ENCODE measurements at regions not wholly inside any gene's neighbourhood (a gene's known extent, or its start where the extent isn't known, plus 50 kb on each side); places are given as distances from the start of the nearest gene placed in this dataset.

GRCh38 chr11:15889363-15890030, 466.8 kb downstream of the SOX6 start:
- DNase-seq: no peak

- no peak for DNase-seq
Observed at GRCh38 chr11:15890031-15890713, 466.2 kb downstream of the SOX6 start.

- DNase-seq: no peak
Observed at GRCh38 chr11:15893080-15893492, 463.3 kb downstream of the SOX6 start.

GRCh38 chr11:15896026-15896425, 460.3 kb downstream of the SOX6 start:
- no peak for DNase-seq

DNA sequence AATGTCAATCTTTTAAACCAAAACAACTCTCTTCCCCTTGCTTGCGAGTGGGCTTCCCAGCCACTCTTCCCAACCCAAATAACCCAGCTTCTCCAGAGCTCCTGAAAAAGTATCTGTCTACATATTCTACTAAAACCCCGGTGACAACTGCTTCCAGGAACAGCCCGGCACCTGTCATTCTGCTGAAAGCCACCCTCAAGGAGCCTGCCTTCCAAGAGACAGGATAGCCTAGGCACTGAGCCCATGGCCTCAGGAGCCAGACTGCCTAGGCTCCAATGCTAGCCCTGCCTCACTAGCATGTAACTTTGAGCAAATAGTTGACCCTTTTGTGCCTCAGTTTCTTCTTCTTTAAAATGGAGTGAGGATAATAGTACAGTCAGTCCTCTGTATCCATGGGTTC, 459.8 kb downstream of the SOX6 start:
- DNase-seq: no peak

- DNase-seq: peak; percentile 18
Observed at GRCh38 chr11:15897211-15897960, 459.0 kb downstream of the SOX6 start.

GRCh38 chr11:15901054-15901453, 455.3 kb downstream of the SOX6 start:
- DNase-seq: no peak

GRCh38 chr11:15901790-15902189, 454.6 kb downstream of the SOX6 start:
- DNase-seq: no peak

DNA sequence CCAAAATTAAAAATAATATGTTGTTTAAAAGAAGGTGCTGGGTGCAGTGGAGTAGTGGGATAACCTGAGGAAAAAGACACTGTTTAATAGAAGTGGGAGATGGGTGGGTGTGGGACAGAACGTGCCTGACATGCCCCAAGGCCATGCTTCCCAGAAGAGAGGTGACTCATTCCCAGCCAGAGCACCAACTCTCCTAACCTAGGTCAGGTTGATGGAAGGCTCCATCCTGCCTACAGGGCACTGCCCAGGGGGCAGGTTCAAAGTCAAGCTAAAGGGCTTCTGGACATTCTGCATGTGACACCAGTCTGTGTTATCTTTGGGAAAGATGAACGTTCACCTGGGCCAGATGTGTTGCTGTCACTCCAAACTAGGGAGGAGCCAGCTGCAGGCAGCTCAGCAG, 453.1 kb downstream of the SOX6 start:
- DNase-seq: no peak

GRCh38 chr11:15905366-15906104, 450.8 kb downstream of the SOX6 start:
- no peak for DNase-seq

DNA sequence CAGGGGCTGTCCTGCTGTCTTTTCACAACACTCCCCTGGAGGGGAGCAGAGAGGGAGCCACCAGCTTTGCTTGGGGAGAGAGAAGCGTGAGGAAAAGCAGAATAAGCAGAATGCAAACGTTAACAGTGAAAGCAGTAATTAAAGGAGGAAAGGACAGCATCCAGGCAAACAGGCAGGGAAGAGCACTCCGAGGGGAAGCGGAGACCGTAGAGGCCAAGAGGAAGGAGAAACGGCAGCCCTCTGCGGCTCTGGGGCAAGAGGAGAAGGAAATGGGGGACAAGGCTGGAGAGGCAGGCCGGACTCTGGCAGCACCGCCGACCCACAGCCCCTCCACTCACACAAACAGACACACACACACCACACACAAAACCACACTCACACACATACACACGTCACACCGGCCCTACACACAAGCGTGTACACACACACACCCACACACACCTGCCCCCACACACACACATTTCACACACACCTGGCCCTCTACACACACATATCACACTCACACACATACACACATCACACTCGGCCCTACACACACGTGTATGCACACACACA, 449.8 kb downstream of the SOX6 start:
- no peak for DNase-seq

DNA sequence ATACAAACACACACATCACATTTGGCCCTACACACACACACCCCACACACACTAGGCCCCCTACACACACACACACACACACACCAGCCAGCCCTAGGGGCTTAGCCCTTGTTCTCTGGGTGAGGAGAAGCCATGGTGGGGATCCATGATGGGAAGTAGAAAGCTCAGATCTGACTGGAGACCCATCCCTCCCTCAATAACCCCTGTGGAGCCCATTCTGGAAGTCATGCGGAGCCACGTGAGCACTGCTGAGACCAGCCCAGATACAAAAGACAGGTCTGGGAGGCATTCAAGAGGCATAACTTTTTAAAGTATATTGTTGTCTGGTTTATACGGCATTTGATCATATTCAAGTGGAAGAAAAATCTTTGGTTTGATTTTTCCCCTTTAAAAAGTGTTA, 448.5 kb downstream of the SOX6 start:
- no peak for DNase-seq

DNA sequence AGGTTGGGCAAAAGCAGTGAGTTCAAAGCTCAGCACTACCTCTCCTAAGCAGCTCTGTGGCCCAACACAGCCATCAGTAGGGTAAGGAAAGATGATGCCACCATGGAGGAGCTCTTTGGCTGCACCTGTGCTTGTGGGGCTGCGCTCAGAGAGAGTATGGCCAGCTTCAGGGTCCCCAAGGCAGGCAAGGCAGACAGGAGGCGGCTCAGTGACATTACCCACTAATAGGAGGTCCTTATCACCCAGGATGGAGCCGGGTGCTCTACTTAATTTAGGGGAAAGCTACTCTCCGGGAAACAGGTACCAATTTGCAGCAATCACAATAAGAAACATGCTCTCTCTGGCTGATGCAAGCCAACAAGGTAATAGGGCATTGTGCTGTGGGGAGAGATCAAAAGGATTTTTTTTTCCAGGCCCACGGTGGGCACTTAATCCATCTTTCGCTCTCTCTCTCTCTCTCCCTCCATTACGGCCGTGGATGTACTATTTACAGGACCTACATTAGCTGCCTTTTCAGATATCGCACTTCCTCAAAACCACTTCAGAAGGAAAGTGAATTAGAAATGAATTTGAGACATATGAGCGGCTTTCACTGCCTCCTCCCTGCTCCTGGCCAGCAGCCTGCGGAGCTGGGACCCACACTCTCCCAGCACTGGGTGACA, 446.3 kb downstream of the SOX6 start:
- no peak for DNase-seq

DNA sequence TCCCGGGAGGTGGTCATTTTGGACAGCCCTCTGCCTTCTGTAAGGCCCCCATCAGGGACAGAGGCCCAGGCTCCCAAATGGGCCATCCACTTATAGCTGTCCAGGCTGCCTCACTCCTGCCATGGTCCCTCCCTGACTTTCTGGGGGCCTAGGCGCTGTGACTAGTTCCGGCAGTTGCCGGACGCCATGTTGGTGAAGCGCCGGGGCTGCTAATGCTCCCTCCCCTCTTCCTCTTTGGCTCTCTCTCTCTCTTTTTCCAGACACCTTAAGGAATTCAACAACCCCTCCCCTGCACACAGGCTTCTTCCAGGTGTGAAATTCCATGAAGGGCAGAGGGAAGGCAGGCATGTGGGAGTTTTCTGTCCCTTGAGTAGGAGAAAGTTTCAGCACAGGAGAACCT, 445.6 kb downstream of the SOX6 start:
- DNase-seq: no peak

GRCh38 chr11:15911377-15912044, 444.8 kb downstream of the SOX6 start:
- DNase-seq: no peak

- DNase-seq: no peak
Observed at GRCh38 chr11:15912291-15912690, 444.1 kb downstream of the SOX6 start.

- no peak for DNase-seq
Observed at GRCh38 chr11:15912825-15913224, 443.5 kb downstream of the SOX6 start.

DNA sequence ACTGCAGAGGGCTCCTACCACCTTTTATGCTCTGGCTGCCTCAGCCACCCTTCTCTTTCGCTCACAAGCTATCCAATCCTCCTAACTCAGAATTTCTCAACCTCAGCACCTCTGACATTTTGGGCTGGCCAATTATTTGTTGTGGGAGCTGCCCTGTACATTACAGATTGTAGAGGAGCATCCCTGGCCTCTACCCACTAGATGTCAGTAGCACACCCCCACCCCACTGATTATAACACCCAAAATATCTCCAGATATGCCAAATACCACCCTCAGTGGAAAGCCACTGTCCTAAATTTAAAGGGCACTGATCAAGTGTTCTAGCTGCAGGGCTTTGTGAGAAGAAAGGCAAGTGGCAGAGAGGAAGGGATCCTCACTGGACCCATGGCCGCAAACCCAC, 443.1 kb downstream of the SOX6 start:
- no peak for DNase-seq

Data from T1000 (cell line).